HG03135 (cell line): ENCODE measurements at regions not wholly inside any gene's neighbourhood (a gene's known extent, or its start where the extent isn't known, plus 50 kb on each side); places are given as distances from the start of the nearest gene placed in this dataset.

Experiments used
- ATAC-seq: cut with Tn5 transposase; IDR thresholded peaks from one replicate; pipeline ENCODE4 v1.9.1; 2021; ENCODE audit warnings: mild to moderate bottlenecking, moderate library complexity; ENCODE audit not compliant: unreplicated experiment

DNA sequence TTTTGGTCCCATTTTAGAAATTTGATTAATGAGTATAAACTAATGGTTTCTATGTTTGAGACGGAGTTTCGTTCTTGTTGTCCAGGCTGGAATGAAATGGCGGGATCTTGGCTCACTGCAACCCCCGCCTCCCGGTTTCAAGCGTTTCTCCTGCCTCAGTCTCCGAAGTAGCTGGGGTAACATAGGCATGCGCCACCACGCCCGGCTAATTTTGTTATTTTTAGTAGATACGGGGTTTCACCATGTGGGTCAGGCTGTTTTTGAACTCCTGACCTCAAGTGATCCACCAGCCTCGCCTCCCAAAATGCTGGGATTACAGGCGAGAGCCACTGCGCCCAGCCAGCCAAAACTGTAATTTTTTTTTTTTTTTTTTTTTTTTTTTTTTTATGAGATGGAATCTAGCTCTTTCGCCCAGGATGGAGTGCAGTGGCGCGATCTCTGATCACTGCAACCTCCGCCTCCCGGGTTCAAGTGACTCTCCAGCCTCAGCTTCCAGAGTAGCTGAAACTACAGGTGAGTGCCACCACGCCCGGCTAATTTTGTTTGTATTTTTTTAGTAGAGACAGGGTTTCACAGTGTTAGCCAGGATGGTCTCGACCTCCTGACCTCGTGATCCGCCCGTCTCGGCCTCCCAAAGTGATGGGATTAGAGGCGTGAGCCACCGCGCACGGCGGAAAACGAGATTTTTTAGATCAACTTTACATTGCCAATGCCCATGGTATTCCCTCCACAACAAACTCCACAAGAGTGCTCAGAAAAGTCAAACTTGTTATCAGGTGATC, 127.8 kb downstream of the HFE start:
- ATAC-seq = no peak

DNA sequence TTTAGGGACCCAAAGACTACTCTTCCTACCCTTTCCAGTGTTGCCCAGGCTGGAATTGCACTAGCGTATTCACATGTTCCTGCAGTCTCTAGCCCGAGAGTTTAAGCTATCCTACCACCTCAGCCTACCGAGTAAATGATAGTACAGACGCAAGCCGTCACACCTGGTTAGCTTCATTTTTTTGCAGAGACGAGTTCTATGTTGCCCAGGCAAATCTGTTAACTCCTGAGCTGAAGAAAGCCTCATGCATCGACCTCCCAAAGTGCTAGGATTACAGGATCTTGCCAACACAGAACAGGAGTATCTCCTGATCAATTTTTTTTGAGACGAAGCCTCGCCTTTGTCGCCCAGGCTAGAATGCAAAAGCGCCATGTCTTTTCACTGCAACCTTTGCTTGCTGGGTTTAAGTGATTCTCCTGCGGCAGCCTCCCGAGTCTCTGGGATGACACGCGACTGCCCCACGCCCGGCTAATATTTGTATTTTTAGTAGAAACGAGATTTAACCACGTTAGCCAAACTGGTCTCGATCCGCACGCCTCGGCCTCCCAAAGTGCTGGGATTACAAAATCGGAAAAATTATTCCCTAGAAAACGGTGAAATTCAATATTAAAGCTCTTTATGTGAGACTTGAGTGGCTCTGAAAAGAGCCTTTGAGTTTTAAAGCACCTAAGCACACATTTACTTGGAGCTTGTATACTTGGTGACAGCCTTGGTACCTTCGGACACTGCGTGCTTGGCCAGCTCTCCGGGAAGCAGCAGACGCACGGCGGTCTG, 128.5 kb downstream of the HFE start:
- peak; percentile 27 for ATAC-seq

DNA sequence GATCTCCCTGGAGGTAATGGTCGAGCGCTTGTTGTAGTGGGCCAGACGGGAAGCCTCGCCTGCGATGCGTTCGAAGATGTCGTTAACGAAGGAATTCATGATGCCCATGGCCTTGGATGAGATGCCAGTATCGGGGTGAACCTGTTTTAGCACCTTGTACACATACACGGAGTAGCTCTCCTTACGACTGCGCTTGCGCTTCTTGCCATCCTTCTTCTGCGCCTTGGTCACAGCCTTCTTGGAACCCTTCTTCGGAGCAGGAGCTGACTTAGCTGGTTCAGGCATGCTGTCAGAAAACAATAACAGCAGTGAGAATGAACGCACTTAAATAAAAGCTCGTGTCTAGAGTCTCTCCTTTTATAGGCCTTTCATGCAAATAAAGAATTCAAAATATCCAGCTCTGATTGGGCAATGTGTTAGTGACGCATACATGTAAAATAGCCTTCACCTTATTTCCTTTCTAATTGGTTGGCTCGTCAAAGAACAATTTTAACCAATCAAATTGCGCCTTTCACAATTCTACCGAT, 129.2 kb downstream of the HFE start:
- peak; percentile 71 for ATAC-seq

DNA sequence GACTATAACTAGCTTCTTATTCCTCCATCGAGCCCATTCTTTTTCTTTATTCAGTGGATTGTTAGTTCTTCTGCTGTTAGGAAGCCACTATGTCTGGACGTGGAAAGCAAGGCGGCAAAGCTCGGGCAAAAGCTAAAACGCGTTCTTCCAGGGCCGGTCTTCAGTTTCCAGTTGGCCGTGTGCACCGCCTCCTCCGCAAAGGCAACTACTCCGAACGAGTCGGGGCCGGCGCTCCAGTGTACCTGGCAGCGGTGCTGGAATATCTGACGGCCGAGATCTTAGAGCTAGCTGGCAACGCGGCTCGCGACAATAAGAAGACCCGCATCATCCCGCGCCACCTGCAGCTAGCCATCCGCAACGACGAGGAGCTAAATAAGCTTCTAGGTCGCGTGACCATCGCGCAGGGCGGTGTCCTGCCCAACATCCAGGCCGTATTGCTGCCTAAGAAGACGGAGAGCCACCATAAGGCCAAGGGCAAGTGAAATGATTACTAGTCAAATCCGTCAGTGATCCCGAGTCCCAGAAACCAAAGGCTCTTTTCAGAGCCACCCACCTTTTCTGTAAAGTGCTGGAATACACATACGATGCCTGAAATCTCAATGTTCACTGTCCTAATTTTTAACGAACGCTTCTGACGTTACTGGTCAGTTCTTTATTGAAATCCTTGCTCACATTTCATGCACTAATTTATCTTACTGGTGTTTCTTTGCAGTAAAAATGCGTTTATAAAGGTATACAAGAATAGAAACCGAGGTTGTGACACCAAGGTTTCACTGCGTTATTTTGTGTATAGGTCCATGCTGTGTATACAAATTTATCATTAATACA, 129.9 kb downstream of the HFE start:
- ATAC-seq = peak; percentile 44

DNA sequence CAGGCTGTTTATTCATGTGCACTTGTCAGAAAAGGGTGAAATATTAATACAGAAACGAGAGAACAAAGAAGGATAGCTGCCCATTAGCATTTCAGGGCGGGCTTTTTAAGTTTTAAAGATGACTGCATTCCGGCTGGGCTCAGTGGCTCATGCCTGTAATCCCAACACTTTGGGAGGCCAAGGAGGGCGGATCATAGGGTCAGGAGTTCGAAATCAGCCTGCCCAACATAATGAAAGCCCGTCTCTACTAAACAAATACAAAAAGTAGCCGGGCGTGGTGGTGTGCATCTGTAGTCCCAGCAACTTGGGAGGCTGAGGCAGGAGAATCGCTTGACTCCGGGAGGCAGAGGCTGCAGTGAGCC, 130.5 kb downstream of the HFE start:
- no peak for ATAC-seq

DNA sequence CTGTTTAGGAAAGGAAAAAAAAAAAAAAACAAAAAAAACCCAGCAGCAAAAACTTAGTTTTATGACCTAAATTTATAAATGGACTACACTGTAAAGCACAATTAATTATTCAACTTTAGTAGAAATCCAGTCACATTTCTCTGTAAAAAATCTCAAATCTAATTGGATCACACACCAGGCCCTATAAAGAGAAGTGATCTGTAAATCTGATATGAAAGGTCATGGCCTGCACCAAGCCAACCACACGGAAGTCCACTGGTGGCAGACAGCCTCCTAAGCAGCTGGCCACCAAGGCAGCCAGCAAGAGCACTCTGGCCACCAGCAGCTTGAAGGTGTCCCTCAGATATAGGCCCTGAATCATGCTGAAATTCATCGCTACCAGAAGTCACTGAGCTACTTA, 131.6 kb downstream of the HFE start:
- ATAC-seq = no peak

DNA sequence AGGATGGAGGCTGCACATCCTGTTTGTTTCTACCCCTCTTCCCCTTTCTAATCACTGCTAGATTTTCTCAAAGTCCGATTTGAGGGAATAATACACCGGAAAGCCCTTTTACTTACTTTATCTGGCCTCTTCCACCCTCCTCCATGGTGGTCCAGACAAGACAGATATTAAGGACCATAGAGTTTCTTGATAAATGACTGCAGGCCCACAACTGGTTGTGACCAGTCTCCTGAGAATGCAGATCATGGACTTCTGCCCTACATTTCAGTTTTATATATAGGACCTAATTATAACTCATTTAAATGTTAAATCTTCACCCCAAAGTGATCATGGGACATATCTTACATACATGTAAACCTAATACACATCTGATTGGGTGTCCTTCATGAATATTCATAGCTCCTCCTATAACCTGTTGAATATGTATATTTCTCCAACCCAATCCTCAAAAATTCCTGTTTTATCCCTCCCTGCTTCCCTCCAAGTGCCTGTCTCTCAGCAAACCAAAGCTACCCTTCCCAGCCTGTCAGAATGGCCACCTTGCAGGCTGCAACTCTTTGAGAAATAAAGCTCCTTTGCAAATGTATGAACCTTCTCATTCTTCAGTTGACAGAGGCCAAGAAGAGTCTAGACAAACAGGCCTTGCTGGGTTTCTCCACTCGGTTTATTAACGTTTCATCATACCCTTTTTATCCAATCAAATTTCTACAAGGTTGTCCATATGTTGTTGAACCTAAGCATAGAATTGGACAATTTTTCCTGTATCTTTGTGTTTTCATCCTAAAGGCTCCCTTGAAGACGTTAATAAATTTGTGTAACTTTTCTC, 133.1 kb downstream of the HFE start:
- no peak for ATAC-seq

DNA sequence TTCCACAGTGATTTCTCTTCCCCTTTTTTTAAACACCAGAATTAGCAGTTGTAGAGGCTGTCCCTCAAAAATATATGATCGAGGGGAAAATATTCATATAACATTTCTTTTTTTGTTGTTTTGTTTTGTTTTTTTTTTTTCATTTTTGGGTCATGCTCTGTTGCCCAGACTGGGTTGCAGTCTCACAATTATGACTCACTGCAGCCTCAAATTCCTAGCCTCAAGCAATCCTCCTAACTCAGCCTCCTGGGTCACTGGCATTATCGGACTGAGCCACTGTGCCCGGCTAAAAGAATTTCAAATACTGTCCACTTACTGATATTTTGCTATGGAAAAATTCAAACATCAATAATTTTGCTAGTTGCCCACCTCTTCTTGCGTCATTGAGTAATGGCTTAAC, 134.0 kb downstream of the HFE start:
- no peak for ATAC-seq

DNA sequence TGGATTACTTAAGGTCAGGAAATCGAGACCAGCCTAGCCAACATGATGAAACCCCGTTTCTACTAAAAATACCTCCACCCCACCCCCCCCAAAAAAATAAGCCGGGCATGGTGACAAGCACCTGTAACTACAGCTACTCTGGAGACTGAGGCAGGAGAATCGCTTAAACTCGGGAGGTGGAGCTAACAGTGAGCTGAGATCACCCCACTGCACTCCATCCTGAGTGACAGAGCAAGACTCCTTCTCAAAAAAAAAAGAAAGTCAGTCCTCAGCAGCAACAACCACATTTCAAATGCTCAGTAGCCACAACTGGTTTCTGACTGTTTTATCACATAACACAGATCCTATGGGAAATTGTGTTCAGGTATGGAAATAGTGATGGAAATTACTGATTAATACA, 135.3 kb downstream of the HFE start:
- ATAC-seq = no peak

DNA sequence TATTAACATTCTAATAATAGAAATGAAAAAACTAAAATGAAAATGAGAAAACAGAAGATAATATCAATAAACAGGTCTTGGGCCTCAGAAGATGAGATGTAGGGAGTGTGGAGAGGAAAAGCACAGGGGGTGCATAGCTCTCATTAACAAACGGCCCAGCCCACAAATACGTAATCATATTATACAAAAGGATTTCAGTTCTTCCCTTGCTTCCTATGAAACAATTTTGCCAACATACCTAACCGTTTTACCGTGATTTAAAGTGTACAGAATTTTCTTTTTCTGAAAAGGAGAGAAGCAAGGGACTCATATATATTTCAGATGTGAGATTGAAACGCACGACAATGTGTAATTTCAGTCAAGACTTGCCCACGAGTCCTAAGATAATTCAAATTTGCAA, 136.0 kb downstream of the HFE start:
- ATAC-seq = no peak

DNA sequence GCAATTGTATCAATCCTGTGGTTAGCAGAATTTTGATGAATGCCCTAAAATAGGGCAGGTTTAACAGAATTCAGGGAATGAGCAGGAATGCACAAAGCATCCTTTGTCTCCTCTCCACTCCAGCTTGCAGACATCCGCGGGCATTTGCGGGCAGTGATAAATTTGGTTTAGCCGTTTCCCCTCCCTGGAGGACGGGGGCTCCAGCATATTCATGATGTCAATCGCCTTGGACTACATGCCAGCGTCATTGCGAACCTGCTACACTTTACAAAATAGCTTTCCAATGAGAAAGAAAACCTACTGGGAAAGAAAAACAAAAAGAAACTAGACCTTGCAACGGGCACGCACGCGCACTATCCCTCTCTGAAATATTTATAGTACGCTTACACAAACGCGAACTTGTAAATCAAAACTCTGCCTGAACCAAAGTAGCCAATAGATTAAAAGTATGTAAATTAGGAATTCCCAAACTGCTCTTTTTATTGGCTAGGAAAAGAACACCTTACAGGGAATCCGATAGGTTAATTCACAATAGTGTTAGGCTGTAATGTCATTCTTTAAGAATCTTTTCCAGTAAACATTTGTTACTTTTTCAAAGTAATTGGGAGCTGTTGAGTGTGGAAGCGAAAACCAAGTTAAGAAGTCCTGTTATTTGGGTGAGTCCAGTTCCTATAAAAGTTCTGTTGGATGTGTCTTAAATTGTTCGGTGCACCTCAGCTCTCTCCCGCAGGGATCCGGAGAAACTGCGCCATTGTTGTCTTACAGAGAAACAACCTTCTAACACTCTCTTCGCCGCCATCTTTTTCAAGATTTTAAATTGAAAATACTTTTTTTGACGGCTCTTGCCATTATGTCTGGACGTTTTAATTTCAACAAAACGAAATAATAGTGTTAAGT, 136.7 kb downstream of the HFE start:
- ATAC-seq = peak; percentile 70

DNA sequence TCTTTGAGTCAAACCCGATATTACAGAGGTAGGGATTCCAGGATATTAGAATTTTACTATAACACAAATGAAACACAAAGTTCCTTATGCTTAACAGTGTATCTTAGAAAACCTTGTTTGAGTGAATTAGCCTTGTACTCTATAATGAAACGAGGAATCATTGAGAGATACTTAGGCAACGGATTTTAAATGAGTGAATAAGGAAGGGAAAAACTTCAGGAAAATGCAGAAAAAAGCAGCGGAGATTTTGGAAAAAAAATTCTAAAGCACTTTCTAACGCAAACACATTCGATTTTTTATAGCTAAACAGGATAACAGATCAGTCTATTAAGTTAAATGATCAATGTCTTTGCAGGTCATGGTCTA, 137.3 kb downstream of the HFE start:
- ATAC-seq = no peak

DNA sequence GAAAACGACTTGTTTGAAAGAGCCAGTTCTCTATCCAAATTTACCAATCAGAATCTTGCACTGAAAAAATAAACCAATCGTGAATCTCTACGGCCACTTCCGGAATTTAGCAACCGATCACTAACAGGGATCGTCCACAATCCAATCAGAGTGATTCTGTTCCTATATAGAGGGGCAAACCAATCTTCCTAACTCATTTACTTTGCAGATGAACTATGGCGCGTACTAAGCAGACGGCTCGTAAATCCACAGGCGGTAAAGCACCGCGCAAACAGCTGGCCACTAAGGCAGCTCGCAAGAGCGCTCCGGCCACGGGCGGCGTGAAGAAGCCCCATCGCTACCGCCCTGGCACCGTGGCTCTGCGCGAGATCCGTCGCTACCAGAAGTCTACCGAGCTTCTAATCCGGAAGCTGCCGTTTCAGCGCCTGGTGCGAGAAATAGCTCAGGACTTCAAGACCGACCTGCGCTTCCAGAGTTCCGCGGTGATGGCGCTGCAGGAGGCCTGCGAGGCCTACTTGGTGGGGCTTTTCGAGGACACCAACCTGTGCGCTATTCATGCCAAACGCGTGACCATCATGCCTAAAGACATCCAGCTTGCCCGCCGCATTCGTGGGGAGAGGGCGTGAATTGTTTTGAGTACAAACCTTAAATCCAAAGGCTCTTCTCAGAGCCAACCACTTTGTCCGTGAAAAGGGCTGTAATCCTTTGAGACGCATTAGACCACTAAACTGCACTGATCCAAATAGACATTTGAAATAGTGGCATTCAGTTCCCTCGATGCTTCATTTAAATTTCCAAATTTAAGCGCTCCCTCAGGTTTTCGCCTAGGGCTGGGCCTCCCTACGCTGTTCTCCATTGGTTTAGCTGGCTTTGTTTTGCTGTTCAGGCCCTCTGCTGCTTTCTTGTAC, 138.0 kb downstream of the HFE start:
- ATAC-seq = no peak

DNA sequence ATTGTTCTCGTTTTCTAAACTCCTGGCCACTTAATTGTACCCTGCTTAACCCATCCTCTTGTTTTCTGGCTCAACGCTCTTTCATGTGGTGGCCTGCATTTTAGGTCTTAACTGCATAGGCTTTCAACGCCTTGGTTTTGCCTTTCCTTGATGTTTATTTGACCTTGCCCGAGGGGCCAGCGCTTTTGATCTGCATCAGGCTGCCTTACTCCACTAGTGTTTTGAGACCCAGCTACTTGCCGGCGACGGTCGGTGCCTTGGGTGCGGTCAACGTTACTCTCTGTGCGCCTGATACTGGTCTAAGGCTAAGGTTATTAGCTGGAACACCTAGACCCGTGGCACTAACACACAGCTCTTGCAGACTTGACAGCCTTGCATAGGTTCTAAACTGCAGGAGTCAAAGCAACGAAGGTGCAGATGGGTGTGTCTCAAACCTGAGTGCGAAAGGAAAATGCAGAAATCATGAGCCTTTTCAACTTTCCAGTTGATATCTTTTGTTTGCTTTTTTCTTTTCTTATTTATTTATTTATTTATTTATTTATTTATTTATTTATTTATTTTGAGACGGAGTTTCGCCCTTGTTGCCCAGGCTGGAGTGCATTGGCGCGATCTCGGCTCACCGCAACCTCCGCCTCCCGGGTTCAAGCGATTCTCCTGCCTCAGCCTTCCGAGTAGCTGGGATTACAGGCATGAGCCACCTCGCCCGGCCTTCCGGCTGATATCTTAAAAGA, 138.8 kb downstream of the HFE start:
- no peak for ATAC-seq

DNA sequence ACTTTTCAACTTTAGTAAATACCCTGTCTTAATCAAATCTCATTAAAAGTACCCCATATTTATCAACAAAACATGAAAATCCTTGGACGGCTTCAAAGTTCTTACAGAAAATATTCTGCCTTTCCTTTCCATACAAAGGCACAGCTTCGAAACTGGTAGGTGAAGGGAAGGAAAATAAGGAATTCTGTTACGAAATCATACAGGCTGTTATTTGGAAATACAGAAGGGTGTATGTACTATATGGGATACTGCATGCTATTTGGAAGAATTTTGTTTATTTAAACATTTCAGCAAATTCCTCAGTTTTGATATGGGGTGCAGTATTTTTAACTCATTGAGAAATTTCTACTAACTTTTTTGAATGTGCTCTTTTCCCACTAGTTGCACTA, 138.4 kb upstream of the BTN3A2 start:
- ATAC-seq = no peak

DNA sequence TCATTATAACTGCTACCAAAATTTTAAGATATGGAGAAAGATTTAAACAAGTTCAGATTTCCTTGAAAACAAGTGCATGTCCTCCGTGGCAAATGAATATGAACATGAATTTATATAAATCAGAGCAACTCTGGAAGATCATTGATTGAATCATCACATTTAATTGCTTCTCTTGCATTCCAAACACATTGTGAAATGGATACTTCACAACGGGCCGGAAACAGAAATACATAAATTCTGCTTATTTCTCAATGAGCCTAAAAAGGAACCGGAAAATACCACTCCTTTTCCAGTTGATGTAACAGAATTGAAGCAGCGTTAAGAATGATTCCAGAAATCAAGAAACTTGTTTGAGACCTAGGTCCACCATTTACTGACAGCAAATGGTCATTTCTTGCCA, 134.6 kb upstream of the BTN3A2 start:
- ATAC-seq = no peak

DNA sequence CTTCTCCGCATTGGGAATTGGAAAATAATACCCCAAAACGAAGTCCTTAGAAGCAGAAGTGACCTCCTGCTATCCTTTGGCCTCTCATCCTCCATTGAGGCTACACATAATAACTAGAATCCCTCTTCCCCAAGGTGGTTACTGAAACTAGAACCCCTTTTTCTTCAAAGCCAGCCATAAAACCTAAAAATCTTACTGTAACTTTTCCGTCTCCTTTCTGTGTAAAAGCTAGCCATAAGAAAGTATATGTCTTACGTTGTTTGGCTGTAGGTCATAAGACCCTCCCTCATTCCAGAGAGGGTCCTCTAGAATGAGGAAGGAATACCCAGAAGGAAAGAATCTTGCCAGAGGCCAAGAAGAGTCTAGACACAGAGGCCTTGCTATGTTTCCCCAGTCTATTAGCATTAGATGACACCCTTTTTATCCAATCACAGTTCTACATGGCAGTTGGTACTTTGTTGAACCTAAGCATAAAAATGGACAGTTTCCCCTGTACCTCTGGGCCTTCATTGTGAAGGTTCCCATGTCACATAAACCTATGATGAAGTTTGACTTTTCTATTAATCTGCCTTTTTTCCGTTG, 133.9 kb upstream of the BTN3A2 start:
- no peak for ATAC-seq
